ENCODE measurements at regions not wholly inside any gene's neighbourhood (a gene's known extent, or its start where the extent isn't known, plus 50 kb on each side); places are given as distances from the start of the nearest gene placed in this dataset.
A peak's percentile ranks its signal among the peaks of the same experiment; 100 is the strongest.

DNA sequence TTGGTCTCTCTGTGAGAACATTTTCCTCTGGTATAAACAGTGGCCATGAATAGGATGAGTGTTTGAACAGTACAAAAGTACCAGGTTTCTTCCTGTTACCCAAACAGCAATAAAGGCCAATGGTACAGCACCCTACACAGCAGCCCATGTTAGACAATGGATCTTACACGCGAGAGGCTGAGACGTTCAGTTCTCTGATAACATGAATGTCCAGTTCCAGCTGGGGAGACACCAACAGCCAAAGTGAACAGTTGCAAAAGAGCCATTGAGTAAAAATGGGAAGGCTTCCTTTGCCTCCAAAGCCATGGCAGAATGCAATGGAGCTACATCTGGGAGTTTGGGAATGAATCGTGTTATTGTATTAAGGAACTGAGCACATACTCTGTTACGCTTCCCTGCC lies 246.8 kb upstream of the SGK1 start:
- ATAC-seq: peak; percentile 54
- TF ChIP-seq, protein P1, sequence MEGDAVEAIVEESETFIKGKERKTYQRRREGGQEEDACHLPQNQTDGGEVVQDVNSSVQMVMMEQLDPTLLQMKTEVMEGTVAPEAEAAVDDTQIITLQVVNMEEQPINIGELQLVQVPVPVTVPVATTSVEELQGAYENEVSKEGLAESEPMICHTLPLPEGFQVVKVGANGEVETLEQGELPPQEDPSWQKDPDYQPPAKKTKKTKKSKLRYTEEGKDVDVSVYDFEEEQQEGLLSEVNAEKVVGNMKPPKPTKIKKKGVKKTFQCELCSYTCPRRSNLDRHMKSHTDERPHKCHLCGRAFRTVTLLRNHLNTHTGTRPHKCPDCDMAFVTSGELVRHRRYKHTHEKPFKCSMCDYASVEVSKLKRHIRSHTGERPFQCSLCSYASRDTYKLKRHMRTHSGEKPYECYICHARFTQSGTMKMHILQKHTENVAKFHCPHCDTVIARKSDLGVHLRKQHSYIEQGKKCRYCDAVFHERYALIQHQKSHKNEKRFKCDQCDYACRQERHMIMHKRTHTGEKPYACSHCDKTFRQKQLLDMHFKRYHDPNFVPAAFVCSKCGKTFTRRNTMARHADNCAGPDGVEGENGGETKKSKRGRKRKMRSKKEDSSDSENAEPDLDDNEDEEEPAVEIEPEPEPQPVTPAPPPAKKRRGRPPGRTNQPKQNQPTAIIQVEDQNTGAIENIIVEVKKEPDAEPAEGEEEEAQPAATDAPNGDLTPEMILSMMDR (IDR thresholded peaks at IDR 0.05): no peak
- intact Hi-C loops (cut with DNase I, micrococcal nuclease): no loop called here

GRCh38 chr6:134560019-134560418 lies 242.1 kb upstream of the SGK1 start:
- Histone ChIP-seq H3K9me3 (no peaks in the 10 kb centered on the region), H3K4me3 (no peak overlapping the region), H3K4me1 (ENCODE audit: low read depth) (no peaks in the 10 kb centered on the region), H3K36me3 (ENCODE audit: low read depth) (no peaks in the 10 kb centered on the region)
- intact Hi-C loops (cut with DNase I, micrococcal nuclease): no loop called here
- TF ChIP-seq, protein P1 (IDR thresholded peaks at IDR 0.05): no peak
- no peak for ATAC-seq
- DNase-seq: no peak

More for the DNA sequence above, 246.8 kb upstream of the SGK1 start:
- no peaks in the 10 kb centered on the region for H3K9me3 ChIP-seq
- no peak overlapping the region for H3K4me3 ChIP-seq
- H3K4me1 ChIP-seq (ENCODE audit: low read depth): no peaks in the 10 kb centered on the region
- H3K36me3 ChIP-seq (ENCODE audit: low read depth): no peaks in the 10 kb centered on the region
- no peak for DNase-seq

DNA sequence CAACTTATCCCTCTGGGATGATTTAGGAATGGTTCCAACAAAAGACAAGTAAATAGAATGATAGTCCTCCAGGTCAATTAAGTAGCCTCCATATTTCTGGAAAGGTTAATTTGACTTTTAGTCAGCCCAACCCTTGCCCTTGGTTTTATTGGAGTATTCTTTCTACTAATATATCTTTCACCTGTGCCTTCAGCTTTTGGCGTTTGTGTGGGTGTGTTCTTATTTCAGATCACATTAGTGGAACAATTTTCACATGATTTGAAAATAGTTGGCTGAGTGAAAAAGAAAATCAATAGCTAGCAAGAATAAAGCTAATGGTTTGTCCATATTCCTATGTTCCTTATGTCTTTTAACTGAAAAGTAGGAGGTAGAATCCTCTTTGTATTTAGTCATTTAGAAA lies 239.6 kb upstream of the SGK1 start:
- no peak overlapping the region for H3K4me3 ChIP-seq
- TF ChIP-seq, protein P1 (IDR thresholded peaks at IDR 0.05): no peak
- ATAC-seq: no peak
- no peak for DNase-seq
- H3K4me1 ChIP-seq (ENCODE audit: low read depth): no peaks in the 10 kb centered on the region
- no peaks in the 10 kb centered on the region for H3K9me3 ChIP-seq
- H3K36me3 ChIP-seq (ENCODE audit: low read depth): no peaks in the 10 kb centered on the region
- intact Hi-C loops (cut with DNase I, micrococcal nuclease): no loop called here

DNA sequence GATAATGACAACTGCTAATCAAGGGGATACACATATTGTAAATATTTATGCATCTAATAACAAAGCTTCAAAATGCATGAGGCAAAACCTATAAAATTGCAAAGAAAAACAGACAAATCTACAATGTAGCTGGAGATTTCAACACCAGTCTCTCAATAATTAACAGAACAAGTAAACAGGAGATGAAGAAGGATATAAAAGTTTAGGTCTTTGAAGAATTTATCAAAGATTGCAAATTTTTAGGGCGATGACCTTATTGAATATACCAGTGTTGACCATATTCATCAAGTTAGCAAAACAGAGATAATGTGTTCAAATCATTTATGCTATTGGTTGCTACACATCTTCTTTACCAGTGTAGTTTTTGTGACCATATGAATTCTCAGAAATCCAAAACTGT lies 237.8 kb upstream of the SGK1 start:
- no peak for DNase-seq
- intact Hi-C loops (cut with DNase I, micrococcal nuclease): no loop called here
- TF ChIP-seq, protein P1 (IDR thresholded peaks at IDR 0.05): no peak
- H3K9me3 ChIP-seq: no peaks in the 10 kb centered on the region
- no peak overlapping the region for H3K4me3 ChIP-seq
- no peaks in the 10 kb centered on the region for H3K4me1 ChIP-seq (ENCODE audit: low read depth)
- no peaks in the 10 kb centered on the region for H3K36me3 ChIP-seq (ENCODE audit: low read depth)
- no peak for ATAC-seq

DNA sequence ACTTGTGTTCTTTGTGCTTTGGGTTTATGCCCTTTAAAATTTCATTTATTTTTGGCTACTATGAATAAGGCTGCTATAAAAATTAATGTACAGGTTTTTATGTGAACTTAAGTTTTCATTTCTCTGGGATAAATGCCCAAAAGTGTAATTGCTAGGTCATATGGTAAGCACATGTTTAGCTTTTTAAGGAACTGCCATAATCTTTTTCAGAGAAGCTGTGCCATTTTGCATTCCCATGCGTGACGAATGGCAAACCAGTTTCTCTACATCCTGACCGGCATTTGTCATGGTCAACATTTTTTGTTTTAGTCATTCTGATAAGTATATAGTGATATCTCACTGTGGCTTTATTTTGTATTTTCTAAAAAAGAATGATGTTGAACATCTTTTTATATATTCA lies 236.0 kb upstream of the SGK1 start:
- H3K4me1 ChIP-seq (ENCODE audit: low read depth): no peaks in the 10 kb centered on the region
- TF ChIP-seq, protein P1 (IDR thresholded peaks at IDR 0.05): no peak
- intact Hi-C loops (cut with DNase I, micrococcal nuclease): no loop called here
- no peaks in the 10 kb centered on the region for H3K9me3 ChIP-seq
- no peak overlapping the region for H3K4me3 ChIP-seq
- no peak for DNase-seq
- ATAC-seq: no peak
- H3K36me3 ChIP-seq (ENCODE audit: low read depth): no peaks in the 10 kb centered on the region

- Histone ChIP-seq H3K4me3 (no peak overlapping the region), H3K9me3 (no peaks in the 10 kb centered on the region), H3K4me1 (ENCODE audit: low read depth) (no peaks in the 10 kb centered on the region), H3K36me3 (ENCODE audit: low read depth) (no peaks in the 10 kb centered on the region)
- TF ChIP-seq, protein P1 (IDR thresholded peaks at IDR 0.05): no peak
- DNase-seq (no peak), ATAC-seq (no peak)
- intact Hi-C loops (cut with DNase I, micrococcal nuclease): no loop called here
Measured at GRCh38 chr6:134551245-134551960, 233.5 kb upstream of the SGK1 start.

Measured in mucosa of descending colon (tissue), 3 donors.